DMS 273 (cell line): ENCODE measurements at regions not wholly inside any gene's neighbourhood (a gene's known extent, or its start where the extent isn't known, plus 50 kb on each side); places are given as distances from the start of the nearest gene placed in this dataset.

ENCODE experiments used
- DNase-seq: peaks from one replicate; lab custom pipeline; 2025; ENCODE audit not compliant: unreplicated experiment; lab: John Stamatoyannopoulos, UW

- DNase-seq = peak; percentile 16
Measured at GRCh38 chr11:115695677-115696364, 191.6 kb upstream of the CADM1 start.

GRCh38 chr11:115693002-115693401 lies 188.8 kb upstream of the CADM1 start:
- DNase-seq = no peak

GRCh38 chr11:115691030-115691429 lies 186.8 kb upstream of the CADM1 start:
- DNase-seq = no peak

GRCh38 chr11:115687934-115688333 lies 183.7 kb upstream of the CADM1 start:
- DNase-seq = no peak

GRCh38 chr11:115684699-115685098 lies 180.5 kb upstream of the CADM1 start:
- DNase-seq = no peak

GRCh38 chr11:115684135-115684534 lies 179.9 kb upstream of the CADM1 start:
- DNase-seq = no peak

GRCh38 chr11:115682888-115683287 lies 178.7 kb upstream of the CADM1 start:
- DNase-seq = no peak

GRCh38 chr11:115682101-115682500 lies 177.9 kb upstream of the CADM1 start:
- no peak for DNase-seq

- DNase-seq = no peak
Measured at GRCh38 chr11:115679945-115680344, 175.7 kb upstream of the CADM1 start.

GRCh38 chr11:115678942-115679341 lies 174.7 kb upstream of the CADM1 start:
- DNase-seq = peak; percentile 66

GRCh38 chr11:115677190-115677589 lies 173.0 kb upstream of the CADM1 start:
- DNase-seq = no peak

- DNase-seq = no peak
Measured at GRCh38 chr11:115676768-115677167, 172.6 kb upstream of the CADM1 start.

GRCh38 chr11:115676206-115676605 lies 172.0 kb upstream of the CADM1 start:
- DNase-seq = peak; percentile 25

GRCh38 chr11:115674937-115675544 lies 170.8 kb upstream of the CADM1 start:
- no peak for DNase-seq

- DNase-seq = no peak
Measured at GRCh38 chr11:115674176-115674936, 170.1 kb upstream of the CADM1 start.

GRCh38 chr11:115673720-115674119 lies 169.5 kb upstream of the CADM1 start:
- DNase-seq = no peak

- peak; percentile 59 for DNase-seq
Measured at GRCh38 chr11:115672999-115673411, 168.8 kb upstream of the CADM1 start.

GRCh38 chr11:115672412-115672811 lies 168.2 kb upstream of the CADM1 start:
- DNase-seq = peak; percentile 15

GRCh38 chr11:115670538-115671205 lies 166.5 kb upstream of the CADM1 start:
- DNase-seq = peak; percentile 81

- DNase-seq = no peak
Measured at GRCh38 chr11:115665958-115666357, 161.7 kb upstream of the CADM1 start.

- no peak for DNase-seq
Measured at GRCh38 chr11:115665175-115665821, 161.1 kb upstream of the CADM1 start.
